GM10248 (cell line): ENCODE measurements at regions not wholly inside any gene's neighbourhood (a gene's known extent, or its start where the extent isn't known, plus 50 kb on each side); places are given as distances from the start of the nearest gene placed in this dataset.

Experiments
- CTCF ChIA-PET: fragments of 300-600 bp; sonication (Branson Sonifier 250); formaldehyde crosslinking; extraction: SDS; loops from one replicate; lab custom pipeline; 2021; ENCODE audit warnings: antibody characterized with exemption; lab: Yijun Ruan, JAX
- POLR2A ChIA-PET: fragments of 350-650 bp; sonication (Branson Sonifier 250); formaldehyde crosslinking; extraction: SDS; loops from one replicate; lab custom pipeline; 2020; ENCODE audit warnings: antibody characterized with exemption; lab: Yijun Ruan, JAX
- DNase-seq: peaks from one replicate; pipeline ENCODE4 v3.0.0; 2012; ENCODE audit errors: extremely low spot score
- CTCF ChIP-seq: IDR thresholded peaks from 2 replicates; pipeline ENCODE4 v1.5.1; 2012; ENCODE audit warnings: mild to moderate bottlenecking, low read depth; ENCODE audit errors: extremely low read depth, missing control alignments, control extremely low read depth

GRCh38 chr4:189049682-189050081 is 891.0 kb upstream of the FRG1 start:
- POLR2A ChIA-PET: no interaction called here
- no peak for DNase-seq
- CTCF ChIA-PET: no interaction called here

GRCh38 chr4:189050643-189051042 is 890.0 kb upstream of the FRG1 start:
- ChIA-PET CTCF (no interaction called here), POLR2A (no interaction called here)
- no peak for TF ChIP-seq CTCF
- no peak for DNase-seq

More at GRCh38 chr4:189049682-189050081, 891.0 kb upstream of the FRG1 start:
- no peak for TF ChIP-seq CTCF

DNA sequence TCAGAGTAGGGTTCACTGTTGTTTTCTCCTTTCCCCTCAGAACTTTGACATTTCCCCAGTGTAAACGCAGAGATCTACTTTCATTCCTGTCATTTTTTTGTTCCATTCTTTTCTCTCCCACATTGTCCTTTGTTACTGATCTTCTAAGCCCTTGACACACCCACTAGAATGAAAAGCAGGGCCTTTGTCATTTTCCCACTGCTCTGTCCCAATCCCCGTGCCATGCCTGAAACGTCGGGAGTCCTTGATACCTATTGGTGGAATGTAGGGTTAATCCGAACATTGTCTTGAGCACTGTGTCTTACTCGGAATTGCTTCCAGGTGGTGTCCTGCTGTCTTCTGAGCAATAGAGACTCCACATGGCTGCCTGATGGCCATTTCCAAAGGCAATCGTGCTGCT is 887.1 kb upstream of the FRG1 start:
- no peak for DNase-seq
- POLR2A ChIA-PET: no interaction called here
- TF ChIP-seq CTCF: no peak
- CTCF ChIA-PET: interaction anchor here (1.2 kb wide), 1 partner anchor 18 kb away, joined by 3 read pairs; no protein-coding TSS in a partner anchor

DNA sequence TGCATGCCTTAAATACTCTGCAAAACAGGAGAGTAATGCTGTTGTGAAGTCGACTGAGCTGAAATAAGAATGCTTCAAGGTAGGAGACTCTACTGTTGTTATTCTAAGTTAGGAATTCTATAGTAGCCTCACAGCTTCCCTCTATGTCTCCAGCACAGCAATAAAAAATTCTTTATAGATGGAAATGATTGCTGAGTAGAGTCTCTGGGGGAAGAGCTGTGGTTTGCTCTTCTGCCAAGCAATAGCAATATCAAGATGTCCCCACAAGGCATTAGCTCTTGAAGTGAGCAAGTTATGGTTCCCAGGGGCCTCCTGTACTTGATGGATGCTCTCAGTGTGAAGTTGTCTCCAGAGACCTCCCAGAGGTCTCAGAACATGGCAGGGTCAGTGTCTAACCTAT is 880.6 kb upstream of the FRG1 start:
- ChIA-PET POLR2A (no interaction called here), CTCF (interaction anchor here (1.1 kb wide), 1 partner anchor 638 kb away, joined by 3 read pairs; no protein-coding TSS in a partner anchor)
- no peak for DNase-seq
- no peak for TF ChIP-seq CTCF

DNA sequence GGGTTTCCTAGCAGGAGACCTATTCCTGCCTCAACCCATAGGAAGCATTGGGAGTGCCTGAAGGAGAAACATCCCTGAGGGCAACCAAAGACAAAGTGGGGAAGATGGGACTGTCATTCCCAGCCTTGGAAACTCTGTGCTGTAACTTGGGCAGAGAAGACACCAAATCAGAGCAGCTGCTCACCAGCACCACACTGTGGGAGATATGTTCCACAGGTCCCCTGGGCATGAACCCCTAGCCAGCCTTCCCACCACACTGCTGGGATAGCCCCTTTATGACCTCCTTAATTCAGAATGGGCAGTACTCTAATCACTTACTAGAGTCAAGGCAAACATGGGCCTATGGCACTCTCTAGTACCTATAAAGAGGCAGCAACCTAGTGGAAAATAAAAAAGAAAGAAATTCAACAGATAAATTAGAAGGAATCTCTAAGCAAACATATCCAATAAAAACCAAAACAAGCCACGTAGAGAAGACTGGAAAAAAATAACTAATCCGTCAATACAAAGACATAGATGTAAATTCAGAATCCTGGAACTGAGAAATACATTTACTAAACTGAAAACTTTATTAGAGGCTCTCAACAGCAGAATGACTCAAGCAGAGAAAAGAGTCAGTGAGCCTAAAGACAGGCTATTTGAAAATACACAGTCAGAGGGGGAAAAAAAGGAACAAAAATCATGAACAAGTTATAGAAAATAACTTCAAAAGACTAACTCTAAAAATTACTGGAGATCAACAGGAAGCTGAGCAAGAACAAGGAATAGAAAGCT is 878.4 kb upstream of the FRG1 start:
- no peak for TF ChIP-seq CTCF
- ChIA-PET POLR2A (no interaction called here), CTCF (interaction anchor here (1.6 kb wide), 1 partner anchor 9 kb away, joined by 4 read pairs; no protein-coding TSS in a partner anchor)
- DNase-seq: no peak

DNA sequence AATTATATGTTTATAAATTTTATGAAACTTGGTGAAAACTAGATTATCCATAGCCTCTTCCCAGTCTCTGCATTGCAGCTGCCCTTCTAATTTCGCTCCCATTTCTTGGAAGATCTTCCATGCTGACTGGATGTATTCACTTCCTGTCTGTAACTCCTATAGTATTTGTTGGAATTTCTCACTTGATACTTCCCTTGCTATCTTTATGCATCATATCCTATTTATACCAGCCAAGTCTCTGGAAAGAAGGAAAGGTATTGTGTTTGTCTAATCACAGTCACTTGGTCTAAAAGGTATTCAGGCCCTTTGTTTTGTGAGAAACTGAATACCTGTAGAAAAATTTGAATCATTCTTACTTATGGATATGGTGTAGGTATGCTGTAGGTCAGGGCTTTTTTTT is 870.9 kb upstream of the FRG1 start:
- ChIA-PET CTCF (no interaction called here), POLR2A (no interaction called here)
- no peak for TF ChIP-seq CTCF
- no peak for DNase-seq
